Activated CD4-positive, alpha-beta T cell treated with anti-CD3 and anti-CD28 coated beads, Interleukin-10, Interleukin-2, amounts not matched to agents 100 ng/mL and 50 ng/mL, durations not matched to agents 16 hours and 8 hours (primary cell): ENCODE measurements at regions not wholly inside any gene's neighbourhood (a gene's known extent, or its start where the extent isn't known, plus 50 kb on each side); places are given as distances from the start of the nearest gene placed in this dataset.

ENCODE experiments used
- DNase-seq: peaks from one replicate; pipeline ENCODE4 v3.0.0-alpha.2; 2020

DNA sequence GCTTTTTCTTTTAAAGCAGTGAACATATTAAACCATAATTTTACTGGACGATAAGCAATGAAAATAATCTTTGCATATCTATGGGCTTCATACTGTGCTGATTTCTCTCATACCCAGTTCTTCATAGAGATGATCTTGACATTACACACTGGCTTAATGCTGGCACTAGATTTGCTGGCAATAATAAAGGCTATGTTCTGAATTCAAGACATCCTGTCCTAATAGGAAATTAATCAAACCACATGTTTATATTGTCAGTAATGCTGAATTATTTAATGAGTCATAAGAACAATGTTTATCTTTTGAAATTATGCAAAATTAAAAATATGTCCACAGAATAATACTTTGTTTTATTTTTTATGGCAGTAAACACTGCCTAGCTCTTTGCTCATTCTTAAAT lies 643.2 kb downstream of the OTOL1 start:
- DNase-seq = no peak

DNA sequence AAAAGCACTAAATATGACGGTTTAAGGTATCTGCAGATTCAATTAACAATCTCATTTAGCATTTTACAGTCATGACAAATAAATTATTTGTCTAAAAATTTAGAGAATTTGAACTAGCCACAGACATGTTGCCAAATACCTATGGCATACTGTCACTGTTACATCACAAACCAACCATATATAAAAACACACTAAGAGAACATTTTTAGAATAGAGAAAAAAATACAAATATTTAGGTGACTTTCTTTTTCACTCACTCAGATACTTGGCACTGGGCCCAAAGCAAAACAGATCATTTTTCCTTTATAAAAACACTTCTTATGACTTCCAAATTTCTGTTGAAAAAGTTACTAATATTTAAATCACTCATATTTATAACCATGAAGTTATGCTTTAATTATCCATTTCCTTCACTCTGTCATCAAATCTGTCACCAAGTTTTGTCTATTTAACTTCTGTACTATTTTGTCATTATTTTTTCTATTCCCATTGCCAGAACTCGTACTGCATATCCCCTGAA lies 644.7 kb downstream of the OTOL1 start:
- no peak for DNase-seq

DNA sequence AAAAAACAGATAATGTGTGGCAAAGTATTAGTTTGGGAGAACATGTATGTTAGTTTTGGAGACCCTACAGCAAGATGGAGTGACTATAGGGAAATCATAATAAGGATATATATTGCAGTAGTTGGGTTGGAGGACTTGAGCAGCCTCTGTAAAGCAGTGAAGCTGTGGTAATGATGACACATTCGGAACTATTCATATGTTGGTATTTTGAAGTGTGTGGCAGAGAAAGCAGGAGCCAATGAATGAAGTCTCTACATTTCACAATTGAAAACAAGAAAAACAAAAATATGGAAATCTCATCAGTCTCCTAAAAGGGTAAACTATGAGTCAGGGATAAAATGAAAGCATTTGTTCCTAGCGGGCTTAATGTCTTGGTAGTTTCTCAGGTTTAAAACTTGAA lies 645.9 kb downstream of the OTOL1 start:
- no peak for DNase-seq

DNA sequence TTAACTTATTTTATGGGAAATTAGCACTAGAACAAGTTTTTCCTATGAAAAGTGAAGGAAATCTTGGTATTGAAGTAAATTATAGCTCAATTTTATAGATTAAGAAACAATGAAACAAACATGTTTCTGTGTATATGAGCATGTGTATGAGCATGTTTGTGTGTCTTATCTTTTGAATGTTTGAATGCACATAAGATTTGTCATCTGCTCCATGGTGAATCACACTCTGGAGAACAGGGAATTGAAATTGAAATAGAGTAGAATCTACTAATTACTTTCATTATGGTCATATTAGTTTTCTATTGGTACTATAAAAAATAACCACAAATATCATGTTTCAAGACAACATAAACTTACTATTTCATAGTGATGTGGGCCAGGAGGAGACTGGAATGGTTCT lies 646.6 kb downstream of the OTOL1 start:
- DNase-seq = no peak

DNA sequence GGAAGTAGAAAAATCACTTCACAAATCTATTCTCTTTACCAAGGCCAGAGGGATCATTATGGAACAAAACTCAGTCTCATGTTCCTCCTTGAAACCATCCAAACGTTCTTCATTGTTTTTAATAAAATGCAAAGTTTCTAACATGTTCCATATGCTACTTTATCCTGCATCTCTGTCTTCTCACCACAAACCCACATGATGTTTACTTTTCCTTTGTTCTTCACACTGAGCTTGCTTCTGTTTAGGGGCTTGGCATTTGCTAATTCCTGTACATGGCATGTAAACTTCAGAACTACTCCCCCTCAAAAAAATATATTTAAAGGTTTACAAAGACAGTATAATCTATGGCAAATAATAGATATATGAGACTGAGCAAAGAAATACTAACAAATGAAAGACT lies 651.4 kb downstream of the OTOL1 start:
- DNase-seq = no peak

DNA sequence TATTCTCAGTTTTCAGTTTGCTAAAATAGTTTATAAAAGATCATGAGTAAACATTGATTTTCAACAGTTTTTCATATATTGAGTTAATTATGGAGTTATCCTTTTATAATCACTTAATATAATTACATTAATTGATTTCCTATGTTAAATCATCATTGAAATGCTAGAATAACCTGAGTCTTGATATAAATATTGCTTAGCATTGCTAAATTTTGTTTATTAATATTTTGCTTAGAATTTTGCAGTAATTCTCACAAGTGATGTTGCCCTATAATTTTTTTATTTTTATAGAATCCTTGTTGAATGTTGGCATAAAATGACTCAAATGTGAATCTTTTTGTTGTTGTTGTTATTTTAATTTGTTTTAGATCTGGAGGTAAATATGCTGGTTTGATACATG lies 654.2 kb downstream of the OTOL1 start:
- DNase-seq = no peak

DNA sequence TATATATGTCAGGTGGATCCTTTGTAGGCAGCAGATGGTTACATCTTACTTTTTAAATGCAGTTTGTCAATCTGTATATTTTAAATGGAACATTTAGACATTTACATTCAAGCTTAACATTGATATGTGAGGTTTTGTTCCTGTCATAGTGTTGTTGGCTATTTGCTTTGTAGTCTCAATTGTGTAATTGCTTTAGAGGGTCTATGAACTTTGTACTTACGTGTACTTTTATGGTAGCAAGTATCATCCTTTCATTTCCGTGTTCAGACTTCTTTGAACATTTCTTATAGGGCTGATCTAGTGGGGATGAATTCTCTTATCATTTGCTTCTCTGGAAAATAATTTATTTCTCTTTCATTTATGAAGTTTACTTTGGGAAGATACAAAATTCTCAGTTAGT lies 656.0 kb downstream of the OTOL1 start:
- no peak for DNase-seq

DNA sequence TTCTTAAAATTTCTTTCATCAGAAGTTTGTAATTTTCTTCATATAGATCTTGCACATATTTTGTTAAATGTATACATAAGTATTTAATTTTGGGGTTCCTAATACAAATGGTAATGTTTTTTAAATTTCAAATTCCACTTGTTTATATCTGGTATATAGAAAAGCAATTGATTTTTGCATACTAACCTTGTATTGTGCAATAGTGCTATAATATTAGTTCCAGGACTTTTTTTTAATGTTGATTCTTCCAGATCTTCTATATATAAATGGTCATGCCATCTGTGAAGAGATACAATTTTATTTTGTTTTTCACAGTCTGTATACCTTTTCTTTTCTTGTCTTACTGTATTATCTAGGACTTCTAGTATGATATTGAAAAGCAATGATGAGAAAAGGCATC lies 665.0 kb downstream of the OTOL1 start:
- DNase-seq = no peak

DNA sequence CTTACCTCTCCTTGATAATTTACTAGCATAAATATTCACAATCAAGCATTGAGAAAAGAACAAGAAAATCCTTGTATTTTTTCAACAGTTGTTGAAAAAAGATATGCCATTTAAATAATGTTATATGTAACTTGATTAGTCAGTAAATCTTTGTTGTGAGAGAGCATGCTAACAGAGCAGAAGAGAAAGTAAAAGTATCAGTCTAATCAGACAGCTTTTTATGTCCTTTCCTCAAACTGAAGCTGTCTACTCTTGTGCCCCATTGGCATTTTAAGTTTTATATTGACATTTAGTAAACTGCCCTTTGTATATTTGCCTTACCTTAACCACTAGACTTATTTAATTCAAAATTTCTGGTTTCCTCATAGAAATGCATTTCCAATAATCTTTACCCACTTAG lies 668.7 kb downstream of the OTOL1 start:
- DNase-seq = no peak

DNA sequence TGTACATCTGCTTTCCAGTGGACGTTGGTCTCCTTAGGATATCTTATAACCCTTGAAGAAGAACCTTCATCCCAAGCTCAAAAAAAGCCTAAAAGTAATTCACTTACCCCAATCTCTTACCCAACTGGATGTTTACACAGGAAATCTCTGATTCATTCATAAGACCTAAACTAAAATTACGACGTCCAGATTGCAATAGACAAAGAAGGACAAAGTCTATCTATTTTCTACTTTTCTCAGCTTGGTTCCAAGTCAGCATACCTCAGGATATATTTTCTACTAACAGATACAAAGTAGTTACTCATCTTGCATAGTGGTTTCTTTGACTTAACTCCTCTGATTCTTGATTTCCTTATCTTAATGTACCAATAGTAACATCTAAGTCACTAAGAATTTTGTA lies 669.9 kb downstream of the OTOL1 start:
- no peak for DNase-seq

DNA sequence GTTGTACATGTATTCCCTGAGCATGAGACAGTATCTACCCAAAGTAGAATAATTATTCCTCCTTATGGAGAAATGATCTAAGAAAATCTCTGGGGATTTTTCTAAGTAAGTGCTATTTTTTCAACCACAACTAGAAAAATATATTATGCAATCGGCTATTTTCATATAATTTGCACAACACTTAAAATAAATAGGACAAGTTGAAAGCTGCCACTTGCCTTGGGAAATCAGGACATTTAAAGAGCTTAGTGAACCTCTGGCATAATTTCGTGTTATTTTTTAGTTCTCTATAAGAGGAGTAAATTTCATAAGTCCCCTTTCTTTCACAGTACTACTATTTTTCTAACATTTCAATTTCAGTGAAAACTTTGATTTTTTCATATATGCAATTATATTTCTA lies 672.1 kb downstream of the OTOL1 start:
- DNase-seq = no peak

DNA sequence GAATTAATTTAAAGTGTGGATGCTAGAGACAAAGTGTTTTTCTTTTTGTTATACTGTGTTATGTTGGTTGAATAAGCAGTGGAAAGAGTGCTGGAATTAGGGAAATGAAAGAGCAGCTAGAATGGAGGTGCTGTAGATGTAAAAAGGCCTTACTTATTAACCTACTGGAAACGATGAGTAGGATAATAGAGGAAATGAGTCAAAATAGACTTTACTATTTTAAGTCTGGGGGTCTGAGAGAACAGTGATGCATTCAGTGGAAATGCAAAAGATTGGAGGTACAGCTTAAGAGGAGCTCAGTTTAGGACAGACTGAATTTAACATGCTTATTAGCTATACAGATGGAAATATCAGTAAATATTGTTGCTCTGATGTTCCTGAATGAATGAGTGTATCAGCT lies 674.0 kb downstream of the OTOL1 start:
- no peak for DNase-seq

DNA sequence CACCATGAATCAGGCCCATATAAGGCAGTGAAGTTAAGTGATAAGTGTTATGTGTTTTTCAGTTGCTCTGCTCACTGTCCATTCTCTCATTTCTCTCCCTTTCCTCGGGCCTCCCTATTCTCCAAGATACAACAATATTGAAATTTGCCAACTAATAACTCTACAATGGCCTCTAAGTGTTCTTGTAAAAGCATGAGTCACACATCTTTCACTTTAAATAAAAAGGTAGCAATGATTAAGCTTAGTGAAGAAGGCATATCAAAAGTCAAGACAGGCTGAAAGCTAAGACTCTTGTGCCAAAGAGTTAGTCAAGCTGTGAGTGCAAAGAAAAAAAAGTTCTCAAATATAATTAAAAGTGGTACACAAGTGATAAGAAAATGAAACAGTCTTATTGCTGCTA lies 675.4 kb downstream of the OTOL1 start:
- peak; percentile 23 for DNase-seq

DNA sequence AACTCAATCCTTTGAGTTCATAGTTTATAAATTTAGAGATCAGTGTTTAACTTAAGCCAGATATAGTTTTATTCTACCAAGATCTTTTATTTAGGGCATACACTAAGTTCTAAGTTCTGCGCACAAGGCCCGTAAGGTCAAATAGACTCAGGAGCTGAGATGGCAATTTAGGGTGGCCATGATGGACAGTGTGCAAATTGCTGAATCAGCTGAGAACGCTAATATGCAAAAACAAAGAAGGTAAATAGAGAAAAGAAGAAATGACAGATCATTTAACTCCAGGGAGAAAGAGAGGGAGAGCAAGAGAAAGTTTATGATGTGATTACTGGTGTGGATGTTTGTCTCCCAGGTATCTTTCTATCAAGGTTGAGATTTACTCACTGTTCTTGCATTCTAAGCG lies 678.5 kb downstream of the OTOL1 start:
- no peak for DNase-seq

DNA sequence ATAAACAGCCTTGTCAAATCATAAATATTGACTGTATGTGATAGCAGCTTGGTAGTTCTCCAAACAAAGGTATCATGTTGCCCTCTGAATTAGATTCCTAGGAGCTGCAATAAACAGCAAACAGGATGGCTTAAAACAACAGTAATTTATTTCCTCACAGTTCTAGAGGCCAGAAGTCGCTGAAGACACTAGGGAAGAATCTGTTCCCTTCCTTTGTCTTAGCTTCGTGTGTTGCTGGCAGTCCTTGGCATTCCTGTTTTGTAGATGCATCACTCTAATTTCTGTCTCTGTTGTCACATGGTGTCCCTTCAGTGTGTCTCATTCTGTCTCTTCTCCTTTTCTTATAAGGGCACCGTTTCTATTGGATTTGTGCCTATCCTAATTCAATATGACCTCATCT lies 679.3 kb downstream of the OTOL1 start:
- no peak for DNase-seq

DNA sequence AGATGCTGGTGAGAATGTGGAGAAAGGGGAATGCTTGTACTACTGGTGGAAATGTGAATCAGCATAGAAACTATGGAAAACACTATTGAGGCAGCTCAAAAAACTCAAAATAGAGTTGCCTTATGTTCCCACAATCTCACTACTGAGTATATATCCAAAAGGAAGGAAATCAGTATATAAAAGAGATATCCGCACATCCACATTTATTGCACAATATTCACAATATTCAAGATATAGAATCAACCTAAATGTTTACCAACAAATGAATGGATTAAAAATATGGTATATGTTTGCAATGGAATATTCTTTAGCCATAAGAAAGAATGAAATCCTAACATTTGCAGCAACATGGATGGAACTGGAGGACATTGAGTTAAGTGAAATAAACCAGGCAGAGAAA lies 686.8 kb downstream of the OTOL1 start:
- no peak for DNase-seq

DNA sequence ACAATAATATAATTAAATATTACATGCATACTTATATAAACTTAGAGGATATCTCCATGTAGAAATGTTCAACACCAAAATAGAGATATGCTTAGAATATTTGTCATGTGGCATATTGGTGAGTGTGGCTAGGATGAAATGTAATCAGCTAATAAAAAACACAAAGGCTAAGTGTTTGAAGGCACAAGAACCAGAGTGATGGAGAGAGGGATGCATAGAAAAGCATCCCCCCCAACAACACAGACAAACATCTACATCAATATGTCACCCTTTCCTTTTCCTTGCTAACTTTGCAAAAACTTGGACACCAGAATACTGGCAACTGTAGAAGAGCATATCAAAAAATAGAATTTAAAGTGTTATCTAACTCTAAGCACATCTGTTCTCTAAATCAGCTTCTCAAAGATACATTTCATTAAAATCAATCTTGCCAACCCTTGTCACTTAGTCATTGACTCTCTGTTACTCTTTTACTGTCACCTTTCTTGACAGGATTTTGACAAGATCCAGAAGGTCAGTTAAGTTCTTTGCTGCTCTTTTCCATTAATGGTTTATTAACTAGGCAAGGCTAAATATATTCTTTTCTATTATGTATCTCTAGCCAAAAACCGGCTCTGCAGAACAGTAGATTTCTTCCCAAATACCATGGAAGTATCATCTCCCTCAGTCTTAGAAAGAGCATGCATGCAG lies 695.9 kb downstream of the OTOL1 start:
- DNase-seq = no peak

DNA sequence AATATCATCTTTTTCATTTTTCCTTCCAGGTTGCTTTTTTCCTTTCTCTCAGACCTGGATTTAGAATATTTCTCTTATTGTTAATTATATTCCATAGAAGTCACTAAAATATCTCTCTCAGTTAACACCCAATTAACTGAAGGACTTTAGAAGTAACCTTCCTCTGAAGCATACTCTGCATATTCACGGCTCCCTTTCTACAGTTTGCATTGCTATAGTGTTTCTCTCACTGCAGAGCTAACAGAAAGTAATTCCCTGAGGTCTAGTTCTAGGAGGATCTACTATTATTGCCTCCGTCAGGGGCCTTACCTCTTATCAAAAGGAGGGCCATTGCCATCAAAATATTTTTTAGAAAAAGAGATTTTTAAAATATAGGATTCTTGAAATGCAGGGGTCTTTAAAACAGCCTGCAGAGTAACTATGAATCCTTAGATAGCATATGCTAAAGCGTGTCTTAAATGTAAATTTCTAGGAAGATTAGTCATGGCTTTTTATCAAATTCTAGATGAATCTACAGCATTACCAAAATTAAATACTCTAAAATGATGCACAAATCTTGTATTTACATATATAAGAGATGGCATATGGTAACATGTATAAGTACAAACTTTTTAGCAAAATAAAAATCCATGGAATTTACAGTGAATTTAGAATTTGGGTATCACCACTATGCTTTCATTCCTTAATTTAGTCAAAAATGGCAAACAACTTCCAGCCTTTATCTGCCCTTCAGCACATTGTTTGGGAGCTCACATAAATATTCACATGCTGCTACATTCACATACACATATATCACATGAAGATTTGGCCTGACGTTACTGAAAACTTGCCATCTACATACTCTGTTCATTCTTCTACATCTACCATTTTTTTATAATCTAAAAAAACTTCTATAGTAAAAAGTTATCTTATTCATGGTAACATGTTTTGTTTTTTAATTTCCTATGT lies 696.8 kb downstream of the OTOL1 start:
- no peak for DNase-seq

DNA sequence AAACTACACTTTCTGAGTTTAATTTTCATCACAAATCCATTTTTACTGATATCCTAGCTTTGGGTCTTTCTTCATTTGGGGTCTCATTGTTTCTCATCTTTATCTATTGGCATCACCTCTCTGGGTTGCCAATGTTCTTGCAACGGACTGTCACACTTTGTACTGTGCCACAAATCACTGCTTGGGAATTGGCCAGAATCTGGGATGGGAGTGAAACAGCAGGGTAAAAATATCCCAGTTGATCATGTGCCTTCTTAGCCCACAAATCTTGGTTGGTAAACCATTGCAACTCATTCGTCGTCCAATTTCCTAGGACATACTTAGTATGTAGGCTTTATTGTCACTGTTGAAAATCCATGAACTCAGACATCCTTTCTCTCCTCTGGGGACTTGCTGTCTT lies 698.5 kb downstream of the OTOL1 start:
- DNase-seq = no peak

DNA sequence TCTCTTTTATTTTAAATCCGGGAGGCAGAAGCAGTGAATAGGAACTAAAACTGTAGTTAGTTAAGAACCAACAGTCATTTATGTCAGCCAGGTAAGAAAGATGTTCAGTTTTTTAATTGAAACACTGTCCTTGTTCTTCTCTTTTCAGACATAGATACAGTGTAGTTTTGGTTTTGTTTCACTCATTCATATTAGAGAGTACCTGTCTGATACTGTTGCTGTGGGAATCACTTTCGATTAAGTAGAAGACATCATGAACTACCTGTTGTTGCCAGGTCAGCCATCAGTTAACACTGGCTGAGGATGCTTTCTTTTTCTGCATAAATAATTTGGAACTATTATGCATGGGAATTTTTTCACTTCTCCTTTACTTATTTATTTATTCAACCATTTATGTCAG lies 700.4 kb downstream of the OTOL1 start:
- no peak for DNase-seq

DNA sequence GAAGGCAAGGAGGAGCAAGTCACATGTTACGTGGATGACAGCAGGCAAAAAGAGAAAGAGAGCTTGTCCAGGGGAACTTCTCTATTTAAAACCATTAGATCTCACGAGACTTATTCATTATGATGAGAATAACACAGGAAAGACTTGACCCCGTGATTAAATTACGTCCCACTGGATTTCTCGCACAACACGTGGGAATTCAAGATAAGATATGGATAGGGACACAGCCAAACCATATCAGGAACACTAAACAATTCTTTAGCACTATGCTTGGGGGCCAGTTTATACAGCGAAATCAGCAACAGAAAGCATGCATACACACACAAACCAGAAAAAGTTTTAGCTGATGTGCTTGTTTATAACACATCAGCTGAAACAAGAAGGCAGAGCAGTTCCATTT lies 704.2 kb downstream of the OTOL1 start:
- DNase-seq = no peak

DNA sequence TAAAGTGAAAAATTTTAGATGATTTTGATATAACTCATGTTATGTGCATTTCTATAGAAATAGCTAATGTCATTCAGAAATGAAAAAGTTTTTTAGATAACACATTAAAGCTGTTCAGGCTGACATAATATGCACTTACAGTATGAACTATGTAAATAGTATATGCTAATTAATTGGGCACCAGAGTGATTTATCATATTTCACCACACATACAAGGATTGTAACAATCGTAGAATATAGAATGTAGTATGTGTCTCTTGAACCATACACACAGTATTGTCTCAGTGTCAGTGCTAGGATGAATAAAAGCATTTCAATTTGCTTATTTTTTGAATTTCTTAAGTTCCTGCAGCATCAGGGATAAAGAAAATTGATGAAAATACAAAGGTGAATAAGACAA lies 710.0 kb downstream of the OTOL1 start:
- no peak for DNase-seq

DNA sequence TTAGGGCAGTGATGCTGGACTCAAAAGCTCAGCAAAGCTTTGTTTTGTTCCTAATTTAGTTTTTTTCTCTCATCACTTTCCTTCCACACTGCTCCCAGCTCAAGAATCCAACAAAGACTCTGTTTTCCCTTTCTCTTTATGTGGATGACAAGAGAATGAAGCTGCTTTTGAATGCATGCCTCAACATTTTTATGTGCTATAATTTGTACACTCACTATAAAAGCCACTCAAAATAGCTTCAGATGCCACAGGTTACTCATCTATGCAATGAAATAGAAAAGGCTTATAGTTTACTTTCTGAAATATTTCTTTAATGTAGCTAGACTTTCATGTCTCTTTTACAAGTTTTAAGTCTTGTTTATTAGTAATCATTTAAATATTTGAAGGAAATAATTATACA lies 714.9 kb downstream of the OTOL1 start:
- no peak for DNase-seq

DNA sequence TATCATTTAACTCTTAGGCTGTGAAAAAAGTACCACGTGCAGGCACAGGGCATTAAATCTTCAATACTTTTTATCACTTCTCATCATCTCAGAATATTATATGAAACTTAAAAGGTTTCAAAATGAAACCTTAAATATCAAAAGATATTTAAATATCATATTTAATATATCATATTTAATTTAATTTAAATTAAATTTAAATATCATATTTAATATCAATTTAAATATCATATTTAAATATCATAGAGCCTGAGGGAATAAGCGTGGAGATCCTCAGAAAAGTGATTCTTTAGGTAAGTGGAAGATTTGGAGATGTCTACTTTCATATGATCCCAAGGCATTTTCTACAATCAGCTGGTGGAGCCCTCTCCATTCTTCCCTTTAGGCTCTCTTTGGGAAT lies 716.6 kb downstream of the OTOL1 start:
- DNase-seq = no peak
